ENCODE measurements at regions not wholly inside any gene's neighbourhood (a gene's known extent, or its start where the extent isn't known, plus 50 kb on each side); places are given as distances from the start of the nearest gene placed in this dataset.

DNA sequence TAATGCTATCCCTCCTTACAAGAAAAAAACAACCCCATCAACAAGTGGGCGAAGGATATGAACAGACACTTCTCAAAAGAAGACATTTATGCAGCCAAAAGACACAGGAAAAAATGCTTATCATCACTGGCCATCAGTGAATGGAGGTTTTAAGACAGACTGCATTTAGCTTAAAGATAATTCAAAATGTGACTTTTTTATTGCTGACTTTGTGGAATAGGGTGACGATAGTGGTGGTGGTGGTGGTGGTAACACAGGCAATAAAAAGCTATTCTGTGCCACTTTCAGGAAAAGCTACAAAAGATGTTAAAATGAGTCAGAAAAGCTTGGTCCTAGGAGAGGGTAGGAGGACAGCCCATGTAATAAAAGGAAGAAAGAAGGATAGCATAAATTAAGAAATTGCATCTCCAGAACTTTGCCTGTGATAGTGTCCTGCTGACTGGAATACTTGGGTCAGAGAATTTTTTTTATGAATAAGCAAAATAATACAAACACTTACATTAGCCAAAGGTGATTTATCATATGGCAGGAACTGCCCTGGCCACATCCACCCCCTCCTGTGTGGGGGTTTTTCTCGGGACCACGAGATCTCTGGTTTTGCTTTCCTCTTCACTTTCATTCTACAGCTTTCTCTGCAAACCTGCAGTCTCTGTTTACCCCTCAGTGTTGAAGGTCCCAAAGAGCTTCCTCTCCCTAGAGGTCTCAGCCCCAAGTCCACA lies 186.7 kb downstream of the DRD1 start:
- Mint-ChIP-seq H3K27me3 (peaks cover 4 to 7% of the 10 kb centered on the region in 2 donors), H3K36me3 (no peaks in the 10 kb centered on the region), H3K4me1 (no peaks in the 10 kb centered on the region), H3K9me3 (peaks cover 6 to 11% of the 10 kb centered on the region in 2 donors), H3K4me3 (no peak overlapping the region), H3K27ac (no peak overlapping the region)
- DNase-seq = no peak
- ATAC-seq (replicated peaks) = no peak

DNA sequence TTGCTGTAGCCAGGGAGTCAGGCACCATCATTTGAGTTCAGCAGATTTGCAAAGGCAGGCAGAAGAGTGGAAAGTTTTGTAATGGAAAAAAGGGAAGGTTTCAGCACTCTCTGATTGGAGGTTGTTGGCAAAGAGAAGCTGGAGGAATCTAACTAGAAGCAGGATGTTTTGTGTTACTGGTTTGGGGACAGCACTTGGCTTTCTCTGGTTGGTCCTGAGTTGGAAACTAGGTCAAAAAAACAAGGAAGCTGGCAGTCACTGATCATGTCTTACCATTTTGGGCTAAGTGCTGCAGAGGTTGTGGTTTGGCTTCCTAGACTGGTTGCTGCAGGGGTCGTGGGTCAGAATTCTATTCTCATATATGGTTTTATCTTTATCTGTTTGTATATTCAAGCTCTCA lies 189.8 kb downstream of the DRD1 start:
- no peak for DNase-seq
- peaks cover 0 to 3% of the 10 kb centered on the region in 2 donors for H3K27me3 Mint-ChIP-seq

DNA sequence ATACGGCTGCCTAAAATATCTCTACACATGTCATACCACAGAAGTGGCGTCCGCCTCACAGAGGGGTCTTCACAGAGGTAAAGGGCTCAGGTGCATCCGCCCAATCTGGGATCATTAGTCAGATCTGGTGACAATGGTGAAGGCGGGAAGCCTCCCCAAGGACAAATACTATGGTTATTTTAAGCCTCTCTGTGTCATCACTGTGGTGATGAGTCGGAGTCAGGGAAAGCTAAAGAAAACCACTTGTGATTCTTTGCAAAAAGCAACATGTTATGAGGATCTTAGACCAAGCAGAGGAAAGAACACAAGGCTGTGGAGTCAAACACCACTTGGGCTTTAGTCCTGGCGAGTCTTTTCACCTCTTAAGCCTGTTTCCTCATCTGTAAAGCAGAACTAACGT lies 190.4 kb downstream of the DRD1 start:
- Mint-ChIP-seq H3K36me3 (no peaks in the 10 kb centered on the region), H3K9me3 (peaks cover 1 to 10% of the 10 kb centered on the region in 2 donors), H3K4me3 (no peak overlapping the region), H3K27ac (no peak overlapping the region), H3K4me1 (no peaks in the 10 kb centered on the region), H3K27me3 (peaks cover 0 to 4% of the 10 kb centered on the region in 2 donors)
- DNase-seq = no peak
- no peak for ATAC-seq (replicated peaks)

More for the DNA sequence above, 189.8 kb downstream of the DRD1 start:
- Mint-ChIP-seq H3K4me1 (no peaks in the 10 kb centered on the region), H3K27ac (no peak overlapping the region), H3K4me3 (no peak overlapping the region), H3K36me3 (no peaks in the 10 kb centered on the region), H3K9me3 (peaks cover 1 to 9% of the 10 kb centered on the region in 2 donors)
- ATAC-seq (replicated peaks) = no peak

DNA sequence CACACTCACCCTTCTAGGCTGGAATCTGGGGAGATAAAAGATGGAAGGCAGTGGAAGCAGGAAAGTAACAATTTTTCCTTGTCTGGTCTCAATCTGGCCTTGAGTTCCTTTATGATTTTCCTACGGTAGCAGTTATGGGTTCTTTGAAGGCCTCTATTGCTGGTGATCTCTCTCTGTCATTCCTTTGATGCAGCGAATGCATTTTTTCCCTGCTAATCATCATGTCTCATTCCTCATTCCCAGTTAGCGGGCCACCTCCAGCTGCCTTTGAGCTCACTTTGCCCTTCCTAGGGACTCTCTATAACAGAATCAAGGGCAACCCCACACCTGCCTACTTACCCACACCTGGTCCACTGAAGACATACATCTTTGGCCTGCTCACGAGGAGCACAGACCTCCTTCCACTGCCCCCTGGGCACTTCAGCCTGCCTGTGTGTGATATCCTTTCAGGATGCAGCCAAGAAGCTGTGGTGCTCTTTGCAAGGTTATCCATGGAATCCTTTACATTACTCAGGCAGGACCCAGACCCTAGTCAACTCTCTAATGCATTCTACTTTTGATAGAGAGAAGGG lies 191.7 kb downstream of the DRD1 start:
- no peak for DNase-seq
- peaks cover 0 to 4% of the 10 kb centered on the region in 2 donors for H3K9me3 Mint-ChIP-seq
- H3K36me3 Mint-ChIP-seq = no peaks in the 10 kb centered on the region
- peaks cover 0 to 4% of the 10 kb centered on the region in 2 donors for H3K27me3 Mint-ChIP-seq
- H3K27ac Mint-ChIP-seq = no peak overlapping the region
- H3K4me1 Mint-ChIP-seq = no peaks in the 10 kb centered on the region
- no peak overlapping the region for H3K4me3 Mint-ChIP-seq
- ATAC-seq (replicated peaks) = no peak

DNA sequence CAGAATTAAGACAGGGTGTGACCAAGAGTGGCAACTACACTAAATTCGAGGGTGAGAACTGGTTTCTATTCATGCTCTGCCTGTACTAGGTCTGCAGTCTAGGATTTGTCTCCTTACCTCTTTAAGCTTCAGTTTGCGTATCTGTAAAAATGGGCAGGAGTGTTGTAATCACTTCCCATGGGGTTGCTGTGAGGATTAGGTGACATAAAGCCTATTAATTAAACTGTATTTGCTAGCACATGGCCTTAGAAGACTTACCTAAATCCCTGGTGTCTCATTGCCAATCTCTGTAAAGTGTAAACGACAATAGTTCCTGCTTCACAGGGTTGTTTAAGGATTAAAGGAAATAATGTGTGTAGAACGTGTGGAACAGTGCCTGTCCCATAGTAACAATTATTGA lies 193.6 kb downstream of the DRD1 start:
- peaks cover 0 to 4% of the 10 kb centered on the region in 2 donors for H3K9me3 Mint-ChIP-seq
- no peaks in the 10 kb centered on the region for H3K36me3 Mint-ChIP-seq
- no peak for DNase-seq
- H3K4me3 Mint-ChIP-seq = no peak overlapping the region
- H3K27ac Mint-ChIP-seq = no peak overlapping the region
- no peak for ATAC-seq (replicated peaks)
- H3K27me3 Mint-ChIP-seq = peaks cover 0 to 12% of the 10 kb centered on the region in 2 donors
- no peaks in the 10 kb centered on the region for H3K4me1 Mint-ChIP-seq

DNA sequence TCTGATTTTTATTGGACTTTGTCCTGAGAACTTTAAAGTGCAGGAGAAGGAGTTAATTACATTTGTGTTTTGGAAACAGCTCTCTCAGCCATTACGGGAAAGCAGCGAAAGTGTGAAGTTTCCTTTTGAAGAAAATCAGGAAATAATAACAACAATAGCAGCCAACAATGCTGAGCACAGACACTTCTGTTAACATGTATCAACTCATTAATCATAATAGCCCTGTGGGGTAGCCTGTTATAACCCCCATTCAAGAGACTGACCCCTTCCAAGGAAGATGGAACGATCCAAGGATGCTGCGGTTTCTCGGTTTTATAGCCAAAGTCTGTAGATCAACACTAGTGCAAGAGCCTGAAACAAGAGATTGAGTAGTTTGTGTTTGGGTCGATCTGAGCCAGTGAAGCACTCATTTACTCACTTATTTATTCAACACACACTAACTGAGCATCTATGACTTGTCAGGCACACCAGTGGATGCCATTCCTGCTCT lies 195.5 kb downstream of the DRD1 start:
- no peak overlapping the region for H3K4me3 Mint-ChIP-seq
- DNase-seq = no peak
- H3K9me3 Mint-ChIP-seq = peaks cover 0 to 4% of the 10 kb centered on the region in 2 donors
- peaks cover 0 to 12% of the 10 kb centered on the region in 2 donors for H3K27me3 Mint-ChIP-seq
- no peak overlapping the region for H3K27ac Mint-ChIP-seq
- ATAC-seq (replicated peaks) = no peak
- no peaks in the 10 kb centered on the region for H3K4me1 Mint-ChIP-seq
- no peaks in the 10 kb centered on the region for H3K36me3 Mint-ChIP-seq

DNA sequence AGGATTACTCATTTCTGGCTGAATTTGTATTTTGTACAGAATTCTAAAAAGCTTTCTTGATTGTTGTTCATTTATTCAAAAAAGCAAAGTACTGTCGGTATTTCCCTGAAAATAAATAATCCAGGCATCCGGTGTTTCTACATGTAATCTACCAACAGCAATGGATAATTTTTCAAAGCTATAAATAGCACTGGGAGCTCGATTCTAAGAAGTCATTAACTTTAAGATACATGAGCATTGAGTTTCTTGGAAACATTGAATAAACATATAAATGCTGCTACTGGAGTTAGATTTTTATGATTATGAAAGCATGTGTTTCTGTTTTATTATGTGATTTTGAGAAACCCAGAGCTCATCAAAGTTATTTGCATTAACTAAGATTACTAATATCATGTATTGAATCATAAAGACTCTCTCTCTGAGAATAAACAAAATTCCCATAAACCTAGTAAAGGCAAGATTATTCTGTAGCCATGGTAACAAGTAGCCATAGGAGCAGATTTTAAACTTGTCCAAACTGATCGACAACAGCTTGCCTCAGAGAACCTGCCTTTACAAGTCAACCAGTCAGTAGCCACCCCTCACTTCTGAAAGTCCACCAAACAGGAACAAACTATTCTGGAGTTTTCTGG lies 197.0 kb downstream of the DRD1 start:
- no peak overlapping the region for H3K4me3 Mint-ChIP-seq

DNA sequence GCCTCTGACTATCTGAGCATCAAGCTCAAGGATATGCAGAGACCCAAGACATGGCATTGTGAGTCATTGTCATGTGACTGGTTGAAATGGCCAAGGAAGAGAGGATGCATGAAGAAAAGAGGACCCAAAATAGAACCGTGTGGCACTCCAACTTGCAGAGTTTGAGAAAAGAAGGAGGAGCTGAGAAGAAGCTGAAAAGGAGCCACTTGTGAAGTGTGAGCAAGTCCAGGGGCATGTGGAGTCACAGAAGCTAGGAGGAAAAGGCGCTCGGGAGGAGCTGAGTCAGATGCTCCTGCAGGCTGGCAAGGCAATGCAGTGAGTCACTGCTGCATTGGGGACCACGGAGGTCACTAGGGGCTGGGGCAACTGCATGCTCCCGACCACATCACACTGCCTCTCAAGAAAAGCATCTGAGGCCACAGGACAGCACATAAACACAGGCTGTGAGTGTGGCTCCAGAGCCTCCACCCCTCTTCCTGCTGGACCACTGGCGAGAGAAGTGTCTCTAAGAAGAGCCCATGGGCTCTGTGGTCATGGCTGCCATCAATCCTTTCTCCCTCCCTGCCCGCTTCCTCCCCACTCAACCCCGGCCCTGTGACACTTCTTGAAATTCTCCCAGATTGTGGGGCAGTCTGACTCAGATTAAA lies 197.6 kb downstream of the DRD1 start:
- Mint-ChIP-seq H3K4me3 (no peak overlapping the region), H3K9me3 (peaks cover 0 to 4% of the 10 kb centered on the region in 2 donors), H3K27ac (no peak overlapping the region), H3K27me3 (peaks cover 0 to 21% of the 10 kb centered on the region in 2 donors), H3K36me3 (no peaks in the 10 kb centered on the region), H3K4me1 (no peaks in the 10 kb centered on the region)
- no peak for DNase-seq
- ATAC-seq (replicated peaks) = no peak

More for the DNA sequence above, 197.0 kb downstream of the DRD1 start:
- no peak overlapping the region for H3K27ac Mint-ChIP-seq
- no peaks in the 10 kb centered on the region for H3K36me3 Mint-ChIP-seq
- ATAC-seq (replicated peaks) = no peak
- peaks cover 0 to 18% of the 10 kb centered on the region in 2 donors for H3K27me3 Mint-ChIP-seq
- H3K4me1 Mint-ChIP-seq = no peaks in the 10 kb centered on the region
- no peak for DNase-seq
- peaks cover 0 to 4% of the 10 kb centered on the region in 2 donors for H3K9me3 Mint-ChIP-seq

DNA sequence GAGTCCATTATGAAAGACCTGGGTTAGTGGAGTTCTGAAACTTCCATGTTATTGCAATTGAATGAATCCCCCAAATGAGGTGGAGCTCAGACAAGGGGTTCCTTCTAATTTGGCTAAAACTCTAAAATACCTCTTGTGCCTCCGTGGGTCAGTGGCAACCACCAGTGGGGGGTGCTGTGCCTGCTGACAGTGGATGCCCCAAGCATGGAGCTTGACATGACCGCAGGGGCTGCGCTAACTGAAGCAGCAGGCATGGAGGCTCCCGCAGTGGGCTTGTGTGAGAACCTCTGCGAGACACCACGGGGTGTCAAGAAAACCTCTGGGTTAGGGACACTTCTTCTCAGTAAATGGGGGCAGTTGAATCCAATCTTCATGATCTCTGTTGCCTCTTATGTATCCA lies 200.5 kb downstream of the DRD1 start:
- H3K9me3 Mint-ChIP-seq = no peaks in the 10 kb centered on the region

DNA sequence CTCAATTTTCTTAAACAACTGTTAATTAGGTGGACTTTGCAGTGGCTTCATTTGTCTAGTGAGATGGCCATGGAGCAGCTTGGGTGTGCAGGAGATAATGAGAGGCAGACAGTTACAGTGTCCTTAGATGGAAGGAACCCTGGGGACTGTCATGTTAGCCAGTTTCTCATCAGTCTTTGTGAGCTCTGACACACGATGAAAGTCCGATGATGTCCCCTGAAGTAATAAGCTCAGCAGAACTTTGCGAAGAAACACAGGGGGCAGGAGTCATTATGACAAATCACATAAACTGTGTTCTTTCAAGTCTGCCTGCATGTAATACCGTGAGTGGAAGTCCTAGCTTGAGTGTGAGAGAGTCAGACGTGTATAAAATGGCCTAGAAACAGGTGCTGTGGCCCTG lies 201.8 kb downstream of the DRD1 start:
- no peak for ATAC-seq (replicated peaks)
- Mint-ChIP-seq H3K36me3 (no peaks in the 10 kb centered on the region), H3K27me3 (peaks cover 0 to 16% of the 10 kb centered on the region in 2 donors), H3K4me3 (no peak overlapping the region), H3K4me1 (no peaks in the 10 kb centered on the region), H3K9me3 (no peaks in the 10 kb centered on the region), H3K27ac (no peak overlapping the region)
- no peak for DNase-seq

More for the DNA sequence above, 200.5 kb downstream of the DRD1 start:
- ATAC-seq (replicated peaks) = no peak
- Mint-ChIP-seq H3K4me1 (no peaks in the 10 kb centered on the region), H3K27me3 (peaks cover 0 to 16% of the 10 kb centered on the region in 2 donors), H3K4me3 (no peak overlapping the region), H3K36me3 (no peaks in the 10 kb centered on the region), H3K27ac (no peak overlapping the region)
- DNase-seq = no peak

DNA sequence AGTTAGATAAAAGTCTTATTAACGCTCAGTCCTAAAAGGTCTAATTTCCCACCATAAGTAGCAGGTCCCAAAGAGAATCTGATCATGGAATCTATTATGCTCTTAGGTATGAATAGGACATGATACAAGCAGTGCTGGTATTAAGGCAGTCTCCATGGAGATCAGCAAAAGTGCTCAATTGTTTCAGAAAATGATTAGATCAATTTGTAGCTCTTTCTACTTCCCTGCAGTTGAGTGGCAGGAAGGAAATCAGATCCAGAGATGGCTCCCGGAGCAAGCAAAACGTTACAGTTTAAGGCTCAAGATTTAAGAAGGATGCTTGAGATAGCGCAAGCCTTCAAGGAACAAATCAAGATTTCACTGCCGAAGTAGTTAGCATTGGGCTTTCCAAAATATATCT lies 205.7 kb downstream of the DRD1 start:
- no peak overlapping the region for H3K4me3 Mint-ChIP-seq
- H3K27ac Mint-ChIP-seq = no peak overlapping the region
- no peaks in the 10 kb centered on the region for H3K36me3 Mint-ChIP-seq
- peaks cover 0 to 9% of the 10 kb centered on the region in 2 donors for H3K27me3 Mint-ChIP-seq
- DNase-seq (no peak), ATAC-seq (replicated peaks) (no peak)
- H3K9me3 Mint-ChIP-seq = no peaks in the 10 kb centered on the region
- H3K4me1 Mint-ChIP-seq = no peaks in the 10 kb centered on the region

DNA sequence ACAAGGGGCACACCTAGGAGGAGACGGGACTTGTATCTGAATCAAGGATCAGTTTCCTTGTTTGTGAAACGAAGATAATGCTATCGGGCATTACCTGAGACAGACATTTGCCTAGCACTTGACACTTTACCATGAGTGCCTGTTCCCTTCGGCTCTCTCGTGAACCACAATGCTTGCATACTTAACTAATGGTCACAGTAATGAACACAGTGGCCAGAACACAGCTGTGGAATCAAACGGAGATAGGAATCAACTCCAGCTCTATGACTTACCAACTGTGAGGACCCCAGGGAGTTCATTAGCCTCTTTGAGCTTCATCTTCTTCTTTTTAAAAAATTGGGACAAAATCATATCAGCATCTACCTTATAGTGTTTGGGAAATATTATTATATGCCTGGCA lies 207.8 kb downstream of the DRD1 start:
- H3K36me3 Mint-ChIP-seq = no peaks in the 10 kb centered on the region
- H3K9me3 Mint-ChIP-seq = no peaks in the 10 kb centered on the region
- H3K4me1 Mint-ChIP-seq = no peaks in the 10 kb centered on the region
- no peak for ATAC-seq (replicated peaks)
- DNase-seq = no peak
- H3K4me3 Mint-ChIP-seq = no peak overlapping the region
- H3K27me3 Mint-ChIP-seq = no peaks in the 10 kb centered on the region
- H3K27ac Mint-ChIP-seq = no peak overlapping the region

DNA sequence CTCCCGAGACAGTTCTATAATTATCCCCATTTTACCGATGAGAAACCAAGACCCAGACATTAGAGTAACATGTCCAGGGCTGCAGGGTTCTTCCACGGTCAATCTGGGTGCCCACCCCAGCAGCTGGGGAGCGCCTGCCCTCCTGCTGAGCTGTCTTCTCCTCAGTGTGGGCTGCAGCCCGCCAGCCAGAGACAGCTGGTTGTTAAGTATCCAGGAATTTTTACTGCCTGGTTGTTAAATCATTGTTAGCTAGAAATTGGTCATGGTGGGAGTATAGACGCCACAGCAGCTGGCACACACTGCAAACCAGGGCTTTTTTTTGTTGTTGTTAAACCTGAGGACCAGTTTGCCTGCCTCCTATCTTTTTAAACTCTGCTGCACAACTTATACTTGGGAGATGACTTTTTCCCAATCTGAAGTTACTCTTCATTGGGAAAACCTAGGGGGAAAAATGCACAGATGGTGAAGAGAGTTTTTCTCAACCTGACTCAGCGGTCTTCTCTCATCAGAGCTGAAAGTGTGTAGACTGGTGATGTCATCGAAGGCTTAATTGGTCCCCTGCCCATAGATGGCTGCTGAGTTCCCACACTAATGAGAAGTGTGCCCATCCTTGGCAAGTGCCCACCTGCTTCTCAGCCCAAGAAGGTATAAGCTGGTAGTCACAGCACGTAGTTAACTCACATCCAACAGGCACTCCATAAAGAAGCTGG lies 208.6 kb downstream of the DRD1 start:
- DNase-seq = no peak
- H3K27ac Mint-ChIP-seq = no peak overlapping the region
- no peak overlapping the region for H3K4me3 Mint-ChIP-seq
- no peaks in the 10 kb centered on the region for H3K4me1 Mint-ChIP-seq
- no peaks in the 10 kb centered on the region for H3K36me3 Mint-ChIP-seq
- H3K9me3 Mint-ChIP-seq = no peaks in the 10 kb centered on the region
- no peaks in the 10 kb centered on the region for H3K27me3 Mint-ChIP-seq
- ATAC-seq (replicated peaks) = no peak

DNA sequence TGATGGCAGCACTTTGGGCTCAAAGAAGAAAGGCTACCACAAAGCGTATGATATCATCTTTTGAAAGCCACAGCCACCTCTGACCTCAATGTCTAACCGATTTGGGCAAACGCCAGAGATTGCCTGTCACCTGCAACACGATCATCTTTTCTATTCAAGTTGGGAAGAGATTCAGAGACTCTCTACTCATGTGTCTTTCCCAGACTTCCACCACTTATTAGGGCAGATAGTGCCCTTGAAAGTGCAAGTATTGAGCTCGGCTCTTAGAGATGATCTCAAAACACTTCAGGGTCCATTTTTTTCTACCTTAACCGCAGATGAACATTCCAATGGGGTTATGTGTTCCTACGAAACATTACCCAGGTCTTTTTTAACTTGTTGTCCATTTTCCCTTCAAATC lies 213.7 kb downstream of the DRD1 start:
- Mint-ChIP-seq H3K4me1 (no peaks in the 10 kb centered on the region), H3K27me3 (no peaks in the 10 kb centered on the region), H3K4me3 (no peak overlapping the region), H3K27ac (no peak overlapping the region), H3K36me3 (no peaks in the 10 kb centered on the region), H3K9me3 (peaks cover 0 to 4% of the 10 kb centered on the region in 2 donors)
- no peak for DNase-seq
- ATAC-seq (replicated peaks) = no peak

Data from stimulated activated naive B cell treated with anti-CD40 and anti-IgM and Interleukin-4, amounts not matched to agents 10 μg/mL and 1 μg/mL and 100 μg/mL, for 72 hours (primary cell).